ENCODE measurements at regions not wholly inside any gene's neighbourhood (a gene's known extent, or its start where the extent isn't known, plus 50 kb on each side); places are given as distances from the start of the nearest gene placed in this dataset.

DNA sequence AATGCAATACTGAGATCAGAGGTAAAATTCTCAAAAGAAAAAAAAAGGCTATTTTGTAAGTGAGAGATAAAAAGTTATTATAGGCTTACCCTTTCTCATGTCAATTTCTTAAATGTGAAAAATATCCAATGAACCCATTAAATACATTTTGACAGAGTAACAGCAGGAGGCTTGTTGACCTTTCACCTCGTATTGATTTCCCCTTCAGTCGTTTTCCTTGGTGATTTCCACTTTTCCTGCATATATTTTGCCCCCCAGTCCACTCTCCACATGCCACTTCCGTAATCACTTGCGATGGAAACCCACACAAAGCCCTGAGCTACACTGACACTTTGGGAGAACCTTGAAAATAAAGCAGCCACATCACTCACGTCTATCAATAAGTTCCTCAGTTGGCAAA lies 248.1 kb upstream of the OBI1 start:
- Histone ChIP-seq H3K27ac (no peak overlapping the region), H3K4me1 (replicated peaks) (no peaks in the 10 kb centered on the region), H3K9me3 (no peaks in the 10 kb centered on the region), H3K36me3 (no peaks in the 10 kb centered on the region), H3K4me3 (no peak overlapping the region), H3K27me3 (replicated peaks; ENCODE audit: insufficient read depth) (no peaks in the 10 kb centered on the region)
- no peak for DNase-seq (ENCODE audit: low spot score)
- intact Hi-C loops (cut with DNase I) = no loop called here
- TF ChIP-seq POLR2AphosphoS5 (IDR thresholded peaks at IDR 0.05) (no peak), POLR2A (IDR thresholded peaks at IDR 0.05) (no peak), CTCF (IDR thresholded peaks at IDR 0.05) (no peak)
- 58% methylated on average over 5 of the region's 5 CpGs for WGBS

DNA sequence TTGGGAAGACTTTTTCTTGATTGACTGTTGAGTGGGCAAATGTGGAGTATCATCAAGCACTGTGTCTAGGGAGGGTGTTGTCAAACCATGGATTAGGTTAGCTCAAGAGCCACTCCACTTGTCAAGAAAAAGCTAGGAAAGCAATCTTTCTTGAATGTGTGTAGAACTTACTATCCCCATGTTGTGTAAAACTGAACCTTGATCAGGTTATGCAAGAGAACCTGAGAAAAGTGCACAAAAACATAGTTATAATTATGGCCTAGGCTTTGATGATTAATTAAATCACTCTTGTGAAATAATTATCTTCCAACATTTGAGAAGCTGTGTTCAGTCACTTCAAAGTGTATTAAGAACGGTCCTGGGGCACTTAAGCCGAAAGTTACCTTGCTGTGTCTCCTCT lies 238.2 kb upstream of the OBI1 start:
- Histone ChIP-seq H3K9me3 (no peaks in the 10 kb centered on the region), H3K27ac (no peak overlapping the region), H3K27me3 (replicated peaks; ENCODE audit: insufficient read depth) (no peaks in the 10 kb centered on the region), H3K4me3 (no peak overlapping the region), H3K4me1 (replicated peaks) (no peaks in the 10 kb centered on the region), H3K36me3 (no peaks in the 10 kb centered on the region)
- no peak for DNase-seq (ENCODE audit: low spot score)
- 42% methylated on average over 2 of the region's 2 CpGs for WGBS
- intact Hi-C loops (cut with DNase I) = no loop called here
- TF ChIP-seq CTCF (IDR thresholded peaks at IDR 0.05) = no peak
- no peak for TF ChIP-seq POLR2A (IDR thresholded peaks at IDR 0.05)
- TF ChIP-seq POLR2AphosphoS5 (IDR thresholded peaks at IDR 0.05) = no peak

GRCh38 chr13:78884571-78884970 lies 225.6 kb upstream of the OBI1 start:
- Histone ChIP-seq H3K27me3 (replicated peaks; ENCODE audit: insufficient read depth) (no peaks in the 10 kb centered on the region), H3K36me3 (no peaks in the 10 kb centered on the region), H3K4me3 (no peak overlapping the region), H3K4me1 (replicated peaks) (no peaks in the 10 kb centered on the region), H3K9me3 (no peaks in the 10 kb centered on the region), H3K27ac (no peak overlapping the region)
- no peak for TF ChIP-seq CTCF (IDR thresholded peaks at IDR 0.05)
- no peak for TF ChIP-seq POLR2AphosphoS5 (IDR thresholded peaks at IDR 0.05)
- no peak for TF ChIP-seq POLR2A (IDR thresholded peaks at IDR 0.05)
- DNase-seq (ENCODE audit: low spot score) = no peak
- intact Hi-C loops (cut with DNase I) = no loop called here

GRCh38 chr13:78881751-78882150 lies 222.8 kb upstream of the OBI1 start:
- DNase-seq (ENCODE audit: low spot score) = no peak
- intact Hi-C loops (cut with DNase I) = no loop called here

GRCh38 chr13:78881054-78881453 lies 222.1 kb upstream of the OBI1 start:
- H3K27me3 ChIP-seq (replicated peaks; ENCODE audit: insufficient read depth) = no peaks in the 10 kb centered on the region
- 65% methylated on average over 3 of the region's 3 CpGs for WGBS
- intact Hi-C loops (cut with DNase I) = no loop called here
- no peak for DNase-seq (ENCODE audit: low spot score)
- no peak overlapping the region for H3K27ac ChIP-seq
- no peak for TF ChIP-seq CTCF (IDR thresholded peaks at IDR 0.05)
- no peaks in the 10 kb centered on the region for H3K9me3 ChIP-seq
- H3K36me3 ChIP-seq = no peaks in the 10 kb centered on the region
- H3K4me1 ChIP-seq (replicated peaks) = no peaks in the 10 kb centered on the region
- H3K4me3 ChIP-seq = no peak overlapping the region

More at GRCh38 chr13:78881751-78882150, 222.8 kb upstream of the OBI1 start:
- no peaks in the 10 kb centered on the region for H3K27me3 ChIP-seq (replicated peaks; ENCODE audit: insufficient read depth)
- no peak for TF ChIP-seq CTCF (IDR thresholded peaks at IDR 0.05)
- TF ChIP-seq POLR2A (IDR thresholded peaks at IDR 0.05) = no peak
- no peak for TF ChIP-seq POLR2AphosphoS5 (IDR thresholded peaks at IDR 0.05)
- no peak overlapping the region for H3K27ac ChIP-seq
- H3K4me3 ChIP-seq = no peak overlapping the region
- no peaks in the 10 kb centered on the region for H3K4me1 ChIP-seq (replicated peaks)
- no peaks in the 10 kb centered on the region for H3K36me3 ChIP-seq
- no peaks in the 10 kb centered on the region for H3K9me3 ChIP-seq

Data from prostate gland (tissue), 2 donors.